HG03442 (cell line): ENCODE measurements at regions not wholly inside any gene's neighbourhood (a gene's known extent, or its start where the extent isn't known, plus 50 kb on each side); places are given as distances from the start of the nearest gene placed in this dataset.

Source experiments
- ATAC-seq: cut with Tn5 transposase; IDR thresholded peaks from one replicate; pipeline ENCODE4 v1.9.1; 2021; ENCODE audit warnings: mild to moderate bottlenecking, moderate library complexity; ENCODE audit not compliant: unreplicated experiment

- peak; percentile 90 for ATAC-seq
Measured at GRCh38 chr3:110767838-110768237, 303.8 kb upstream of the NECTIN3 start.

GRCh38 chr3:110773413-110773954, 298.1 kb upstream of the NECTIN3 start:
- ATAC-seq, result no peak

GRCh38 chr3:110774496-110775265, 296.9 kb upstream of the NECTIN3 start:
- no peak for ATAC-seq

- no peak for ATAC-seq
Measured at GRCh38 chr3:110779581-110779980, 292.0 kb upstream of the NECTIN3 start.

- no peak for ATAC-seq
Measured at GRCh38 chr3:110783541-110783940, 288.1 kb upstream of the NECTIN3 start.

GRCh38 chr3:110788794-110789193, 282.8 kb upstream of the NECTIN3 start:
- ATAC-seq, result no peak

GRCh38 chr3:110789315-110789714, 282.3 kb upstream of the NECTIN3 start:
- no peak for ATAC-seq

- ATAC-seq, result no peak
Measured at GRCh38 chr3:110790631-110791030, 281.0 kb upstream of the NECTIN3 start.

- ATAC-seq, result no peak
Measured at GRCh38 chr3:110791995-110792686, 279.5 kb upstream of the NECTIN3 start.

- ATAC-seq, result no peak
Measured at GRCh38 chr3:110793611-110794010, 278.0 kb upstream of the NECTIN3 start.

- ATAC-seq, result no peak
Measured at GRCh38 chr3:110795163-110795562, 276.5 kb upstream of the NECTIN3 start.

GRCh38 chr3:110799271-110799670, 272.3 kb upstream of the NECTIN3 start:
- ATAC-seq, result no peak

GRCh38 chr3:110804856-110805255, 266.8 kb upstream of the NECTIN3 start:
- no peak for ATAC-seq

GRCh38 chr3:110806924-110807323, 264.7 kb upstream of the NECTIN3 start:
- no peak for ATAC-seq

GRCh38 chr3:110808630-110809029, 263.0 kb upstream of the NECTIN3 start:
- ATAC-seq, result no peak

GRCh38 chr3:110810356-110810755, 261.3 kb upstream of the NECTIN3 start:
- ATAC-seq, result no peak

GRCh38 chr3:110811050-110811449, 260.6 kb upstream of the NECTIN3 start:
- ATAC-seq, result no peak

GRCh38 chr3:110813541-110813940, 258.1 kb upstream of the NECTIN3 start:
- no peak for ATAC-seq

- peak; percentile 93 for ATAC-seq
Measured at GRCh38 chr3:110814170-110815007, 257.2 kb upstream of the NECTIN3 start.

- ATAC-seq, result no peak
Measured at GRCh38 chr3:110815008-110815583, 256.5 kb upstream of the NECTIN3 start.

- ATAC-seq, result peak; percentile 28
Measured at GRCh38 chr3:110816008-110816407, 255.6 kb upstream of the NECTIN3 start.
